IMR-90 (cell line): ENCODE measurements at regions not wholly inside any gene's neighbourhood (a gene's known extent, or its start where the extent isn't known, plus 50 kb on each side); places are given as distances from the start of the nearest gene placed in this dataset.

Source experiments
- ATAC-seq: fragments of 200-7000 bp; cut with Tn5 transposase; 2 replicates; pipeline ENCODE4 v1.9.1; 2020; ENCODE audit warnings: low read depth, mild to moderate bottlenecking, moderate library complexity
- BruUV-seq: library from RNA; stranded (reverse); fragments of 400-500 nt; replicated peaks from 2 replicates; lab custom pipeline; 2021; lab: Mats Ljungman, UMichigan
- CTCF ChIA-PET: fragments of 300-600 bp; formaldehyde crosslinking; extraction: SDS; loops from one replicate; lab custom pipeline; 2021; ENCODE audit warnings: antibody characterized with exemption; lab: Yijun Ruan, JAX
- POLR2A ChIA-PET: fragments of 300-600 bp; sonication (Branson Sonifier 250); formaldehyde crosslinking; loops from one replicate; lab custom pipeline; 2022; ENCODE audit warnings: antibody characterized with exemption; ENCODE audit not compliant: unreplicated experiment; lab: Charles Lee
- DNase-seq: peaks from one replicate; pipeline ENCODE4 v3.0.0; 2013
- H2AFZ ChIP-seq: replicated peaks from 2 replicates; pipeline ENCODE3; 2013; ENCODE audit warnings: low read length, mild to moderate bottlenecking; ENCODE audit not compliant: poor library complexity
- H2AK5ac ChIP-seq: 2 replicates; pipeline ENCODE4 v1.6.1; 2013; ENCODE audit warnings: low read depth, low read length, inconsistent platforms
- H2AK9ac ChIP-seq: replicated peaks from 2 replicates; pipeline ENCODE3; 2013; ENCODE audit warnings: mild to moderate bottlenecking, low read depth, low read length, moderate library complexity; ENCODE audit not compliant: poor library complexity
- H2BK120ac ChIP-seq: 2 replicates; pipeline ENCODE4 v1.6.1; 2013; ENCODE audit warnings: low read depth, low read length, inconsistent platforms
- H2BK15ac ChIP-seq: 3 replicates; pipeline ENCODE4 v1.6.1; 2013; ENCODE audit warnings: low read depth, low read length, inconsistent platforms
- H2BK20ac ChIP-seq: 2 replicates; pipeline ENCODE4 v1.6.1; 2013; ENCODE audit warnings: low read depth, mild to moderate bottlenecking, inconsistent platforms, low read length, moderate library complexity
- H2BK5ac ChIP-seq: 2 replicates; pipeline ENCODE4 v1.6.1; 2013; ENCODE audit warnings: mild to moderate bottlenecking, low read depth, low read length, inconsistent platforms; ENCODE audit not compliant: poor library complexity, severe bottlenecking
- H3K14ac ChIP-seq: replicated peaks from 2 replicates; pipeline ENCODE4 v1.6.1; 2013; ENCODE audit warnings: low read depth, low read length, inconsistent platforms
- H3K18ac ChIP-seq: 2 replicates; pipeline ENCODE4 v1.6.1; 2013; ENCODE audit warnings: low read depth, low read length, control low read depth
- H3K23ac ChIP-seq: 2 replicates; pipeline ENCODE4 v1.6.1; 2013; ENCODE audit warnings: low read depth, low read length, inconsistent platforms
- H3K27ac ChIP-seq: 2 replicates; pipeline ENCODE4 v1.5.1; 2013; ENCODE audit warnings: mild to moderate bottlenecking, control low read depth, low read length; ENCODE audit not compliant: insufficient read depth
- H3K27me3 ChIP-seq: 2 replicates; pipeline ENCODE4 v1.6.1; 2013; ENCODE audit warnings: low read length; ENCODE audit not compliant: control insufficient read depth, insufficient read depth
- H3K36me3 ChIP-seq: 2 replicates; pipeline ENCODE4 v1.6.1; 2013; ENCODE audit warnings: low read length, mixed read lengths; ENCODE audit not compliant: control insufficient read depth, insufficient read depth
- H3K4ac ChIP-seq: 2 replicates; pipeline ENCODE4 v1.6.1; 2013; ENCODE audit warnings: low read depth, low read length, inconsistent platforms
- H3K4me1 ChIP-seq: 2 replicates; pipeline ENCODE4 v1.6.1; 2013; ENCODE audit warnings: low read length, mixed read lengths; ENCODE audit not compliant: control insufficient read depth, insufficient read depth
- H3K4me2 ChIP-seq: 2 replicates; pipeline ENCODE4 v1.6.1; 2013; ENCODE audit warnings: low read depth, mild to moderate bottlenecking, control low read depth, low read length, moderate library complexity
- H3K4me3 ChIP-seq: 2 replicates; pipeline ENCODE4 v1.5.1; 2013; ENCODE audit warnings: low read depth, mild to moderate bottlenecking, control low read depth, low read length, moderate library complexity; ENCODE audit not compliant: insufficient read depth
- H3K56ac ChIP-seq: 2 replicates; pipeline ENCODE4 v1.6.1; 2013; ENCODE audit warnings: low read length, inconsistent platforms; ENCODE audit not compliant: insufficient read depth; ENCODE audit errors: extremely low read depth
- H3K79me1 ChIP-seq, 2 experiments: 2 replicates each; pipeline ENCODE4 v1.6.1; 2013; ENCODE audit warnings: low read length in 2 of 2, inconsistent platforms in 1 of 2, low read depth in 1 of 2
- H3K9ac ChIP-seq: 2 replicates; pipeline ENCODE4 v1.6.1; 2013; ENCODE audit warnings: low read depth, low read length, control low read depth
- H3K9me1 ChIP-seq: 2 replicates; pipeline ENCODE4 v1.6.1; 2013; ENCODE audit warnings: low read length, inconsistent platforms; ENCODE audit not compliant: insufficient read depth
- H3K9me3 ChIP-seq: 2 replicates; pipeline ENCODE4 v1.6.1; 2013; ENCODE audit warnings: low read length; ENCODE audit not compliant: control insufficient read depth, insufficient read depth
- H4K20me1 ChIP-seq: 2 replicates; pipeline ENCODE4 v1.6.1; 2013; ENCODE audit warnings: low read length, inconsistent platforms; ENCODE audit not compliant: insufficient read depth
- H4K5ac ChIP-seq: 2 replicates; pipeline ENCODE4 v1.6.1; 2013; ENCODE audit warnings: mild to moderate bottlenecking, low read depth, low read length, control low read depth
- H4K8ac ChIP-seq, 2 experiments: 2 replicates each; pipeline ENCODE4 v1.6.1; 2013; ENCODE audit warnings: low read depth in 2 of 2, low read length in 2 of 2, control low read depth in 1 of 2, inconsistent platforms in 1 of 2
- H4K91ac ChIP-seq: 2 replicates; pipeline ENCODE4 v1.6.1; 2013; ENCODE audit warnings: low read depth, low read length, inconsistent platforms; ENCODE audit not compliant: insufficient read depth
- RCOR1 ChIP-seq: IDR thresholded peaks from 2 replicates; pipeline ENCODE4 v1.6.1; 2012; ENCODE audit warnings: mild to moderate bottlenecking, low read length, improper control_type of control experiment; ENCODE audit not compliant: insufficient replicate concordance
- SMC3 ChIP-seq: fragments of 150-350 bp; IDR thresholded peaks from 2 replicates; pipeline ENCODE4 v1.6.1; 2016; ENCODE audit warnings: low read depth, mild to moderate bottlenecking, antibody characterized with exemption, low read length, moderate library complexity
- USF2 ChIP-seq: fragments of 150-350 bp; IDR thresholded peaks from 2 replicates; pipeline ENCODE4 v1.6.1; 2017; ENCODE audit warnings: mild to moderate bottlenecking, antibody characterized with exemption, low read length, low read depth
- WGBS, 2 experiments: methylation state at CpG; one replicate each; pipeline versions ENCODE4 v1.1.5 to v1.1.7; 2013; ENCODE audit warnings: missing lambda C conversion rate in 2 of 2; ENCODE audit not compliant: insufficient read length in 1 of 2; ENCODE audit errors: extremely low coverage in 2 of 2; 5-methylcytosine and 5-hydroxymethylcytosine counted together
- dilution Hi-C: fragments of 300-500 bp; cut with HindIII; formaldehyde crosslinking; loops from one replicate; pipeline ENCODE4 v1.14.3; 2018; ENCODE audit warnings: low sequenced_read_pairs; ENCODE audit not compliant: unreplicated experiment
- in situ Hi-C: fragments of 300-500 bp; cut with MboI; formaldehyde crosslinking; loops from 3 replicates; pipeline ENCODE4 v1.14.3; 2019; ENCODE audit warnings: low sequenced_read_pairs, inconsistent platforms, mixed read lengths
- intact Hi-C: fragments of 100-400 bp; cut with micrococcal nuclease; formaldehyde crosslinking; loops from 2 replicates; pipeline ENCODE4 v1.10.0; 2022

GRCh38 chr4:108331905-108332632, 163.3 kb upstream of the LEF1 start:
- POLR2A ChIA-PET, result no interaction called here
- dilution Hi-C loops, result no loop called here

More at GRCh38 chr4:108331905-108332632, 163.3 kb upstream of the LEF1 start:
- no peak overlapping the region for H3K56ac ChIP-seq
- H2AFZ ChIP-seq, result no peak overlapping the region
- no peak overlapping the region for H2BK120ac ChIP-seq
- no peak for DNase-seq
- TF ChIP-seq SMC3 (no peak), USF2 (no peak), RCOR1 (no peak)
- no peak overlapping the region for H4K5ac ChIP-seq
- H4K8ac ChIP-seq, result no peak overlapping the region
- H3K79me1 ChIP-seq, result no peaks in the 10 kb centered on the region
- no peaks in the 10 kb centered on the region for H3K9me1 ChIP-seq
- H3K23ac ChIP-seq, result no peak overlapping the region
- no peak overlapping the region for H2AK9ac ChIP-seq
- no peak overlapping the region for H4K91ac ChIP-seq
- no peaks in the 10 kb centered on the region for H3K36me3 ChIP-seq
- H4K20me1 ChIP-seq, result no peaks in the 10 kb centered on the region
- no peak overlapping the region for H3K4me3 ChIP-seq
- no peak overlapping the region for H2BK15ac ChIP-seq
- no peak overlapping the region for H3K4me2 ChIP-seq
- H2BK5ac ChIP-seq, result no peak overlapping the region
- no peak overlapping the region for H3K4ac ChIP-seq
- no peaks in the 10 kb centered on the region for H3K9me3 ChIP-seq
- no peak overlapping the region for H2AK5ac ChIP-seq
- no peak overlapping the region for H3K18ac ChIP-seq
- intact Hi-C loops (no loop called here), in situ Hi-C loops (no loop called here)
- H3K14ac ChIP-seq, result no peak overlapping the region
- no peaks in the 10 kb centered on the region for H3K4me1 ChIP-seq
- H3K27ac ChIP-seq, result no peak overlapping the region
- no peak overlapping the region for H3K9ac ChIP-seq
- no peak for ATAC-seq
- H2BK20ac ChIP-seq, result no peak overlapping the region
- CTCF ChIA-PET, result no interaction called here
- H3K27me3 ChIP-seq, result peaks cover 7% of the 10 kb centered on the region
- no CpG with 5 or more reads among the region's 5 CpGs for WGBS, 2 experiments
- BruUV-seq, result no TSS peak
